Neural crest cell (in vitro differentiated cells): ENCODE measurements at regions not wholly inside any gene's neighbourhood (a gene's known extent, or its start where the extent isn't known, plus 50 kb on each side); places are given as distances from the start of the nearest gene placed in this dataset.
"Not testable (repeated sequence)": the region's sequence is repeated elsewhere in the genome, so short reads cannot be mapped to it uniquely, and the experiment has no call there.

Experiments used
- DNase-seq: peaks from one replicate; pipeline ENCODE4 v3.0.0; 2021; ENCODE audit warnings: low read depth, mixed read lengths, low spot score
- H3K27ac Mint-ChIP-seq: one replicate; pipeline ENCODE4 v1.8.0; 2021; ENCODE audit warnings: mild to moderate bottlenecking, mixed read lengths; ENCODE audit not compliant: unreplicated experiment
- H3K27me3 Mint-ChIP-seq: 2 replicates; pipeline ENCODE4 v1.8.0; 2021; ENCODE audit warnings: low read depth, mild to moderate bottlenecking, mixed read lengths
- H3K36me3 Mint-ChIP-seq: 2 replicates; pipeline ENCODE4 v1.8.0; 2021; ENCODE audit warnings: low read depth, mild to moderate bottlenecking, mixed read lengths
- H3K4me1 Mint-ChIP-seq: 2 replicates; pipeline ENCODE4 v1.8.0; 2021; ENCODE audit warnings: mixed read lengths
- H3K4me3 Mint-ChIP-seq: one replicate; pipeline ENCODE4 v1.8.0; 2021; ENCODE audit warnings: mild to moderate bottlenecking, mixed read lengths
- H3K9me3 Mint-ChIP-seq: 2 replicates; pipeline ENCODE4 v1.8.0; 2021; ENCODE audit warnings: mixed read lengths
- CTCF ChIP-seq: fragments of 200-600 bp; sonication (generic); conservative IDR thresholded peaks from 2 replicates; pipeline ENCODE4 v1.5.0; 2021; ENCODE audit warnings: antibody characterized with exemption, mild to moderate bottlenecking

- no peak for TF ChIP-seq CTCF
These were observed 363.9 kb upstream of the TMEFF2 start for GRCh38 chr2:192558637-192559036.

DNA sequence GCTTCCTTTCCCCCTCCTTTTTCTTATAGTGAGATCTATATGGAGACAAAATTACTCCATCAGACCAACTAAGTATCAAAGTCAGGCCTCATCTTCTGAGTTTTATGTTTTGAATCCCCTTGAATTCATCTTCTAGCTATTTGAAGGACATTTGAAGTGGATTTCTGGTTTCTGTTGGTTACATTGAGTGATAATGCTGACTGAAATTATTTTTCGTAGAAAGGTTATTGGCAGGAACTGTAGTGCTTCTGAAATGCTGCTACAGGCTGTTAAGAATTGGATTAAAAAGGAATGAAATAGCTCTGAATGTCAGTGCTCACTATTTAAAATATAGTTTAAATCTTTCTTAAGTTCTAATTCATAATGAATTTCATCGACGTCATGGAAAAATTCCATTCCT lies 361.0 kb upstream of the TMEFF2 start:
- TF ChIP-seq CTCF = no peak
- Mint-ChIP-seq H3K4me1 (no peaks in the 10 kb centered on the region), H3K9me3 (no peaks in the 10 kb centered on the region), H3K27me3 (no peaks in the 10 kb centered on the region), H3K27ac (no peak overlapping the region), H3K4me3 (no peak overlapping the region), H3K36me3 (no peaks in the 10 kb centered on the region)
- DNase-seq = no peak

More at GRCh38 chr2:192558637-192559036, 363.9 kb upstream of the TMEFF2 start:
- Mint-ChIP-seq H3K4me3 (no peak overlapping the region), H3K27me3 (no peaks in the 10 kb centered on the region), H3K4me1 (no peaks in the 10 kb centered on the region), H3K36me3 (no peaks in the 10 kb centered on the region), H3K9me3 (no peaks in the 10 kb centered on the region), H3K27ac (no peak overlapping the region)
- no peak for DNase-seq

- no peaks in the 10 kb centered on the region for H3K27me3 Mint-ChIP-seq
- H3K4me1 Mint-ChIP-seq = no peaks in the 10 kb centered on the region
- H3K36me3 Mint-ChIP-seq = no peaks in the 10 kb centered on the region
- DNase-seq = no peak
- no peak overlapping the region for H3K4me3 Mint-ChIP-seq
- no peaks in the 10 kb centered on the region for H3K9me3 Mint-ChIP-seq
- no peak overlapping the region for H3K27ac Mint-ChIP-seq
- no peak for TF ChIP-seq CTCF
These were observed 357.0 kb upstream of the TMEFF2 start for GRCh38 chr2:192551760-192552159.

DNA sequence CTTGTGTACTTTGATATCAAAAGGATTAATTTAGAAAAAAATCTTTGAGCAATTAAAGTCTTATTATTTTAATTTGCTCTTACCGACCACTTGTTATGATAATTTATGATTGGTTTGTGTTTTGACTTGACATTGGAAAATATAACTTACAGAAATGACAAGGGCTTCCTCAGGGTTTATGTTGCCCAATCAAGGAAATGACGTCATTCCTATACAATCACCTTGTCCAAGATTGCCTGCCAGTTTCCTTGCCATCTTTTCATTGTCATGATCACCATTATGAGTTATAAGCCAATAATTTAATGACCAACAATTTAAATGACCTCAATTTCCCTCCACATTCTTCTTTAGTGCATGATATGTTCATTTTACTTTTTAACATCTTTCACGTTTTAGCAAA lies 351.8 kb upstream of the TMEFF2 start:
- no peaks in the 10 kb centered on the region for H3K36me3 Mint-ChIP-seq
- H3K27me3 Mint-ChIP-seq = peaks cover 17% of the 10 kb centered on the region

DNA sequence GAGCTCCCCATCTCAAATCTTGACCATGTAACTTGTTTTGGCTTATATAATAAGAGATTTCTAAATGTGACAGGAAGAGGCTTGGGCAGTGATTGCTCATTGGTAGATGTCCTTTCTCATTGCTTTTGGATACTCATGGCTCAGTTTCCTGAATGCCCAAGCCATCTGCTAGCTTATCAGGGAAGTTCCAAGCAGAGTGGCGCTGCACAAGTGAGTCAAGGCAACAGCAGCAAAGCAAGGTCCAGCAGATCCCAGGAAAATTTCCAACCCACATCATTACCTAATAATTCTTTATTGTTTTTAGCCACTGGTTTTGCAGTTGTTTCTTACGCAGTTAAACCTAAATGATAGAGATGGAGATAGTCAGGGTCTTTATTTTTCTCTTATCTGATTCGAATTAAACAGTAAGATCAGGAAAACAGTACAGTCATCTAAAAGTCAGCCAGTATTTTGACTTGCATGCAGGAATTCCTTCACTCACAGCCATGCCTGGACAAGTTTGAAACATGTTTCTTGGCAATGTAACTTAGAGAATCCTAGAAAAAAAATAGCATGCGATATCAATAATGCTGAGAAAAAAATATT lies 349.7 kb upstream of the TMEFF2 start:
- H3K4me1 Mint-ChIP-seq = no peaks in the 10 kb centered on the region
- H3K9me3 Mint-ChIP-seq = no peaks in the 10 kb centered on the region
- peaks cover 22% of the 10 kb centered on the region for H3K27me3 Mint-ChIP-seq
- DNase-seq = no peak
- no peak overlapping the region for H3K4me3 Mint-ChIP-seq
- H3K27ac Mint-ChIP-seq = no peak overlapping the region
- TF ChIP-seq CTCF = no peak
- no peaks in the 10 kb centered on the region for H3K36me3 Mint-ChIP-seq

More for the DNA sequence above, 351.8 kb upstream of the TMEFF2 start:
- TF ChIP-seq CTCF = no peak
- Mint-ChIP-seq H3K4me3 (no peak overlapping the region), H3K4me1 (no peaks in the 10 kb centered on the region), H3K9me3 (no peaks in the 10 kb centered on the region), H3K27ac (no peak overlapping the region)
- no peak for DNase-seq

DNA sequence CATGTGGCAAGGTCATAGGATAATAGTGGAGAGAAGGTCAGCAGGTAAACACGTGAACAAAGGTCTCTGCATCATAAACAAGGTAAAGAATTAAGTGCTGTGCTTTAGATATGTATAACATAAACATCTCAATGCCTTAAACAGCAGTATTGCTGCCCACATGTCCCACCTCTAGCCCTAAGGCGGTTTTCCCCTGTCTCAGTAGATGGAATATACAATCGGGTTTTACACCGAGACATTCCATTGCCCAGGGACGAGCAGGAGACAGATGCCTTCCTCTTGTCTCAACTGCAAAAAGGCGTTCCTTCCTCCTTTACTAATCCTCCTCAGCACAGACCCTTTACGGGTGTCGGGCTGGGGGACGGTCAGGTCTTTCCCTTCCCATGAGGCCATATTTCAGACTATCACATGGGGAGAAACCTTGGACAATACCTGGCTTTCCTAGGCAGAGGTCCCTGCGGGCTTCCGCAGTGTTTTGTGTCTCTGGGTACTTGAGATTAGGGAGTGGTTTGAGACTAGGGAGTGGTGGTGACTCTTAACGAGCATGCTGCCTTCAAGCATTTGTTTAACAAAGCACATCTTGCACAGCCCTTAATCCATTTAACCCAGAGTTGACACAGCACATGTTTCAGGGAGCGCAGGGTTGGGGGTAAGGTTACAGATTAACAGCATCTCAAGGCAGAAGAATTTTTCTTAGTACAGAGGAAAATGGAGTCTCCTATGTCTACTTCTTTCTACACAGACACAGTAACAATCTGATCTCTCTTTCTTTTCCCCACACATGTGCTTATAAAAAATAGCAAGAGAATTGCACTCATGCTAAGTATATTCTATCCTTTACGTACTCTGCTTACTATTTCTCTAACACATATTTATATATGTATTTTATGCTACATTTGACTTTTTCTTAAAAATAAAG lies 347.7 kb upstream of the TMEFF2 start:
- not testable (repeated sequence) for H3K4me3 Mint-ChIP-seq, DNase-seq

More for the DNA sequence above, 347.7 kb upstream of the TMEFF2 start:
- not testable (repeated sequence) for H3K36me3 Mint-ChIP-seq, H3K4me1 Mint-ChIP-seq, H3K9me3 Mint-ChIP-seq, H3K27ac Mint-ChIP-seq
- H3K27me3 Mint-ChIP-seq = peaks cover 22% of the 10 kb centered on the region
